H1 (cell line): ENCODE measurements at regions not wholly inside any gene's neighbourhood (a gene's known extent, or its start where the extent isn't known, plus 50 kb on each side); places are given as distances from the start of the nearest gene placed in this dataset.

Experiments used
- CTCF ChIA-PET: fragments of 300-600 bp; sonication (Branson Sonifier 250); formaldehyde crosslinking; loops from one replicate; lab custom pipeline; 2021; ENCODE audit not compliant: partially characterized antibody; lab: Charles Lee
- POLR2A ChIA-PET: fragments of 300-600 bp; sonication (Branson Sonifier 250); formaldehyde crosslinking; loops from one replicate; lab custom pipeline; 2021; ENCODE audit warnings: inconsistent platforms; ENCODE audit not compliant: partially characterized antibody; lab: Charles Lee
- DNase-seq, 2 experiments: peaks; one replicate each; pipeline versions ENCODE4 v3.0.0 to v3.0.0-alpha.2; 2010 to 2022; ENCODE audit warnings: low spot score in 2 of 2, low read depth in 1 of 2, mixed read lengths in 1 of 2
- FAIRE-seq: peaks from 2 replicates; lab custom pipeline; 2011; peaks lifted over from hg19 to GRCh38; lab: Jason Lieb, UNC
- H2AFZ ChIP-seq: 2 replicates; pipeline ENCODE4 v1.8.1; 2012; ENCODE audit warnings: low read length, inconsistent platforms
- H2AK5ac ChIP-seq: 2 replicates; pipeline ENCODE4 v1.6.1; 2013; ENCODE audit warnings: low read depth, low read length
- H2BK120ac ChIP-seq: replicated peaks from 2 replicates; pipeline ENCODE3; 2013; ENCODE audit warnings: low read depth, low read length, inconsistent platforms
- H2BK12ac ChIP-seq: 2 replicates; pipeline ENCODE4 v1.6.1; 2013; ENCODE audit warnings: low read depth, low read length
- H2BK15ac ChIP-seq: 2 replicates; pipeline ENCODE4 v1.6.1; 2013; ENCODE audit warnings: low read length
- H2BK20ac ChIP-seq: 2 replicates; pipeline ENCODE4 v1.6.1; 2013; ENCODE audit warnings: low read length
- H2BK5ac ChIP-seq: 2 replicates; pipeline ENCODE4 v1.6.1; 2013; ENCODE audit warnings: low read depth, low read length
- H3K14ac ChIP-seq: 2 replicates; pipeline ENCODE4 v1.6.1; 2013; ENCODE audit warnings: inconsistent platforms; ENCODE audit not compliant: insufficient read length
- H3K18ac ChIP-seq: 2 replicates; pipeline ENCODE4 v1.6.1; 2013; ENCODE audit warnings: low read length; ENCODE audit errors: extremely low read depth
- H3K23ac ChIP-seq: 2 replicates; pipeline ENCODE4 v1.6.1; 2013; ENCODE audit warnings: inconsistent platforms; ENCODE audit not compliant: insufficient read length
- H3K23me2 ChIP-seq: 2 replicates; pipeline ENCODE4 v1.6.1; 2013; ENCODE audit warnings: low read depth, low read length
- H3K27ac ChIP-seq: 2 replicates; pipeline ENCODE4 v1.6.1; 2011; ENCODE audit warnings: low read depth, low read length, inconsistent platforms
- H3K27me3 ChIP-seq, 4 experiments: replicated peaks in 1 of 4; 1 replicate in 1 of 4; 2 replicates in 3 of 4; pipeline versions ENCODE4 v1.6.1 to v1.8.1; 2011 to 2013; ENCODE audit warnings: low read length in 3 of 4, mild to moderate bottlenecking in 3 of 4, inconsistent platforms in 2 of 4, mixed read lengths in 2 of 4, moderate library complexity in 1 of 4; ENCODE audit not compliant: control insufficient read depth in 3 of 4, insufficient read depth in 3 of 4; ENCODE audit errors: extremely low read depth in 1 of 4
- H3K36me3 ChIP-seq, 4 experiments: 2 replicates each; pipeline versions ENCODE4 v1.6.1 to v1.8.1; 2011 to 2013; ENCODE audit warnings: mild to moderate bottlenecking in 4 of 4, low read length in 3 of 4, moderate library complexity in 2 of 4, control low read depth in 1 of 4, inconsistent platforms in 1 of 4; ENCODE audit not compliant: insufficient read depth in 4 of 4, control insufficient read depth in 2 of 4
- H3K4ac ChIP-seq: replicated peaks from 2 replicates; pipeline ENCODE3; 2013; ENCODE audit warnings: low read length, low read depth, mixed read lengths, inconsistent platforms; ENCODE audit not compliant: insufficient read length
- H3K4me1 ChIP-seq, 4 experiments: replicated peaks in 1 of 4; 1 replicate in 1 of 4; 2 replicates in 3 of 4; pipeline versions ENCODE4 v1.6.1 to v1.8.1; 2011 to 2013; ENCODE audit warnings: low read length in 3 of 4, inconsistent platforms in 2 of 4, mixed read lengths in 1 of 4; ENCODE audit not compliant: insufficient read depth in 4 of 4, control insufficient read depth in 3 of 4
- H3K4me2 ChIP-seq, 2 experiments: 2 replicates each; pipeline versions ENCODE4 v1.6.1 to v1.8.1; 2011 to 2013; ENCODE audit warnings: low read depth in 2 of 2, low read length in 2 of 2, control low read depth in 1 of 2, inconsistent platforms in 1 of 2, mild to moderate bottlenecking in 1 of 2; ENCODE audit not compliant: insufficient read depth in 1 of 2
- H3K4me3 ChIP-seq, 4 experiments: fragments of 200-600, 300-600 bp in 1 of 4; sonication (generic), shearing (Covaris generic), sonication (Bioruptor Twin) in 1 of 4; 2 replicates each; pipeline versions ENCODE4 v1.5.1 to v1.8.1; 2011 to 2016; ENCODE audit warnings: low read length in 4 of 4, low read depth in 3 of 4, control low read depth in 2 of 4, inconsistent platforms in 2 of 4, mild to moderate bottlenecking in 2 of 4, mixed read lengths in 1 of 4, moderate library complexity in 1 of 4; ENCODE audit not compliant: insufficient read depth in 2 of 4; ENCODE audit errors: extremely low read depth in 1 of 4
- H3K56ac ChIP-seq: replicated peaks from 2 replicates; pipeline ENCODE3; 2013; ENCODE audit warnings: low read depth, mild to moderate bottlenecking, mixed read lengths, low read length, inconsistent platforms; ENCODE audit not compliant: insufficient read length
- H3K79me1 ChIP-seq: 2 replicates; pipeline ENCODE4 v1.6.1; 2013; ENCODE audit warnings: low read depth, low read length, control low read depth
- H3K79me2 ChIP-seq, 2 experiments: 2 replicates each; pipeline versions ENCODE4 v1.6.1 to v1.8.1; 2012 to 2013; ENCODE audit warnings: low read length in 2 of 2, mild to moderate bottlenecking in 2 of 2, inconsistent platforms in 1 of 2; ENCODE audit not compliant: insufficient read depth in 2 of 2, control insufficient read depth in 1 of 2
- H3K9ac ChIP-seq, 4 experiments: replicated peaks in 1 of 4; 1 replicate in 1 of 4; 2 replicates in 3 of 4; pipeline versions ENCODE4 v1.6.1 to v1.8.1; 2011 to 2013; ENCODE audit warnings: low read depth in 3 of 4, low read length in 3 of 4, control low read depth in 2 of 4, mild to moderate bottlenecking in 2 of 4, moderate library complexity in 2 of 4, inconsistent platforms in 1 of 4; ENCODE audit errors: extremely low read depth in 1 of 4
- H3K9me3 ChIP-seq, 2 experiments: 2 replicates each; pipeline versions ENCODE4 v1.6.1 to v1.8.1; 2012 to 2013; ENCODE audit warnings: mild to moderate bottlenecking in 2 of 2, moderate library complexity in 2 of 2, control low read depth in 1 of 2, inconsistent platforms in 1 of 2, low read depth in 1 of 2, low read length in 1 of 2, mixed read lengths in 1 of 2; ENCODE audit not compliant: insufficient read depth in 2 of 2
- H4K20me1 ChIP-seq, 2 experiments: replicated peaks in 1 of 2; 2 replicates each; pipeline versions ENCODE3 to v1.8.1; 2011 to 2013; ENCODE audit warnings: inconsistent platforms in 2 of 2, low read length in 2 of 2, mild to moderate bottlenecking in 1 of 2; ENCODE audit not compliant: insufficient read depth in 2 of 2, control insufficient read depth in 1 of 2
- H4K5ac ChIP-seq: 2 replicates; pipeline ENCODE4 v1.6.1; 2013; ENCODE audit warnings: low read length, low read depth, mixed read lengths, inconsistent platforms; ENCODE audit not compliant: insufficient read length
- H4K8ac ChIP-seq: 2 replicates; pipeline ENCODE4 v1.8.0; 2013; ENCODE audit warnings: mild to moderate bottlenecking, moderate library complexity, low read length, inconsistent platforms; ENCODE audit not compliant: insufficient read depth; ENCODE audit errors: extremely low read depth
- H4K91ac ChIP-seq: replicated peaks from 2 replicates; pipeline ENCODE3; 2013; ENCODE audit warnings: low read length, mixed read lengths, inconsistent platforms; ENCODE audit not compliant: insufficient read length
- WGBS, 2 experiments: shearing (Covaris generic) in 1 of 2; methylation state at CpG; one replicate each; pipeline versions ENCODE4 v1.1.6 to v1.1.7; 2013 to 2015; ENCODE audit warnings: low lambda C conversion rate in 2 of 2, mixed read lengths in 2 of 2, inconsistent platforms in 1 of 2, low coverage in 1 of 2, missing lambda C conversion rate in 1 of 2; ENCODE audit not compliant: insufficient replicate concordance in 2 of 2, insufficient coverage in 1 of 2, insufficient read length in 1 of 2; ENCODE audit errors: extremely low coverage in 1 of 2, missing lambda C conversion rate in 1 of 2; 5-methylcytosine and 5-hydroxymethylcytosine counted together

DNA sequence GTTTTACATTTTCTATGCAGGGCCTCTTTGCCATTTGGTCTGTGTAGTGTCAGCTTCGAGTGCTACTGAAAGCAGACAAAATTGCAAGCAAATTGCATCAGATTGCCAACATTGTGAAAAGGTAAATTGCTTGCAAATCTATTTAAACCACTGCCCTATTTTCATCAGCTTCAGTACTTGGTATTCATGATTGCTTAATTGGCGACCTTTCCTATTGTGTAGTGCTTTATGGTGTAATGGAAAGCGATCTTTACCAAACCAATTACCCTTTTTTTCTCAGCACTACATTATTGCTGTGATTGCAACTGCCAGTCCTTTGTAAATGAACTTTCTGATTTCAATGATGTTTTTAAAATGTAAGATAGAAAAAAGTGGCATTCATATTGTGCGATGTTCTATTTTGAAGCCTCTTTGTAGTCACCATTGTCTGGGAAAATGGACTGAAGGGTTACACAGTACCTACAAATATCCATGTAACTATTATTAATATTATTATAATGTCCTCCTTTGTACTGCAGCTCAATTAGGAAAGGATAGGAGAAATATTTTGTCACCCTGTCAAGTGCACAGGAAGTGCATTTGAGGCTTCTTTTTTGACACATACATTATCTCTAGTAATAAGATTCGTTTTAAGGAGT is 177.7 kb upstream of the SP8 start:
- no peak overlapping the region for H3K4me2 ChIP-seq
- H3K18ac ChIP-seq = no peak overlapping the region
- ChIA-PET POLR2A (interaction anchor here (1.0 to 2.8 kb wide), 3 partner anchors 10 to 463 kb away, joined by 3 to 16 read pairs (median 3); no protein-coding TSS in a partner anchor), CTCF (interaction anchor here (0.6 to 1.2 kb wide), 2 partner anchors 192 to 438 kb away, joined by 3 read pairs; no protein-coding TSS in a partner anchor)
- no peak overlapping the region for H2AK5ac ChIP-seq
- no peaks in the 10 kb centered on the region for H3K79me2 ChIP-seq
- WGBS, 2 experiments = 87% methylated on average over 5 of the region's 5 CpGs; no CpG with 5 or more reads in 1 of the 2 experiments
- no peak overlapping the region for H3K4ac ChIP-seq
- H2BK120ac ChIP-seq = no peak overlapping the region
- H2BK5ac ChIP-seq = no peak overlapping the region
- no peaks in the 10 kb centered on the region for H4K20me1 ChIP-seq
- H3K9ac ChIP-seq = no peak overlapping the region
- H3K9me3 ChIP-seq = no peaks in the 10 kb centered on the region
- H3K27ac ChIP-seq = no peak overlapping the region
- no peak for DNase-seq
- H2BK15ac ChIP-seq = no peak overlapping the region
- H3K27me3 ChIP-seq = no peaks in the 10 kb centered on the region
- no peaks in the 10 kb centered on the region for H3K79me1 ChIP-seq
- no peak overlapping the region for H3K14ac ChIP-seq
- H2AFZ ChIP-seq = peak overlapping the region; percentile 66; the same call in 1 of the 2 replicates
- no peaks in the 10 kb centered on the region for H3K23me2 ChIP-seq
- H2BK20ac ChIP-seq = no peak overlapping the region
- no peak overlapping the region for H4K91ac ChIP-seq
- H3K4me1 ChIP-seq = peaks cover 0 to 3% (median 1%) of the 10 kb centered on the region in 4 experiments; a peak in 2 of 7 replicates
- H3K56ac ChIP-seq = no peak overlapping the region
- peak; percentile 13 for FAIRE-seq
- H3K4me3 ChIP-seq = no peak overlapping the region
- no peak overlapping the region for H3K23ac ChIP-seq
- no peak overlapping the region for H4K8ac ChIP-seq
- H4K5ac ChIP-seq = no peak overlapping the region
- no peaks in the 10 kb centered on the region for H3K36me3 ChIP-seq
- H2BK12ac ChIP-seq = no peak overlapping the region; the same call in 1 of the 2 replicates
